ENCODE measurements at regions not wholly inside any gene's neighbourhood (a gene's known extent, or its start where the extent isn't known, plus 50 kb on each side); places are given as distances from the start of the nearest gene placed in this dataset.

- Histone ChIP-seq H3K9me3 (ENCODE audit: low read depth) (no peaks in the 10 kb centered on the region), H3K4me3 (no peak overlapping the region), H3K4me2 (no peak overlapping the region), H3K9ac (no peak overlapping the region), H3K36me3 (no peaks in the 10 kb centered on the region), H3K27ac (no peak overlapping the region), H3K79me2 (ENCODE audit: low read depth) (no peaks in the 10 kb centered on the region), H4K20me1 (ENCODE audit: low read depth) (no peaks in the 10 kb centered on the region), H3K27me3 (no peaks in the 10 kb centered on the region), H3K4me1 (no peaks in the 10 kb centered on the region), H3F3A (ENCODE audit: low read depth) (no peaks in the 10 kb centered on the region), H2AFZ (replicated peaks) (no peak overlapping the region)
- H3K36me3 Mint-ChIP-seq: no peaks in the 10 kb centered on the region
- peaks cover 7% of the 10 kb centered on the region for H3K4me1 Mint-ChIP-seq
- H3K4me3 Mint-ChIP-seq: no peak overlapping the region
- no peak overlapping the region for H3K27ac Mint-ChIP-seq
- no peak for DNase-seq (ENCODE audit: low spot score)
- TF ChIP-seq EZH2phosphoT487 (IDR thresholded peaks at IDR 0.05) (no peak), EZH2 (IDR thresholded peaks at IDR 0.05) (no peak), CTCF (IDR thresholded peaks at IDR 0.05) (no peak)
- peaks cover 4% of the 10 kb centered on the region for H3K27me3 Mint-ChIP-seq (ENCODE audit: insufficient read depth, low read depth)
- peaks cover 3% of the 10 kb centered on the region for H3K9me3 Mint-ChIP-seq
These were observed 201.2 kb downstream of the CMPK2 start for GRCh38 chr2:6664332-6665061.

GRCh38 chr2:6665093-6666045 is 200.3 kb downstream of the CMPK2 start:
- H3K9me3 Mint-ChIP-seq: peaks cover 3% of the 10 kb centered on the region
- H3K79me2 ChIP-seq (ENCODE audit: low read depth): no peaks in the 10 kb centered on the region
- H3K27ac Mint-ChIP-seq: peak overlapping the region; percentile 11
- H3K27ac ChIP-seq: no peak overlapping the region
- no peak overlapping the region for H3K4me3 Mint-ChIP-seq
- H3K36me3 ChIP-seq: no peaks in the 10 kb centered on the region
- no peaks in the 10 kb centered on the region for H3K4me1 ChIP-seq
- no peak overlapping the region for H3K4me2 ChIP-seq
- peaks cover 2% of the 10 kb centered on the region for H3K27me3 Mint-ChIP-seq (ENCODE audit: insufficient read depth, low read depth)
- H3F3A ChIP-seq (ENCODE audit: low read depth): no peaks in the 10 kb centered on the region
- H3K4me3 ChIP-seq: no peak overlapping the region
- no peaks in the 10 kb centered on the region for H3K9me3 ChIP-seq (ENCODE audit: low read depth)
- no peak for DNase-seq (ENCODE audit: low spot score)
- H2AFZ ChIP-seq (replicated peaks): no peak overlapping the region
- H3K27me3 ChIP-seq: no peaks in the 10 kb centered on the region
- no peak overlapping the region for H3K9ac ChIP-seq
- TF ChIP-seq CTCF (IDR thresholded peaks at IDR 0.05) (no peak), EZH2phosphoT487 (IDR thresholded peaks at IDR 0.05) (no peak), EZH2 (IDR thresholded peaks at IDR 0.05) (no peak)
- peaks cover 7% of the 10 kb centered on the region for H3K4me1 Mint-ChIP-seq
- H3K36me3 Mint-ChIP-seq: no peaks in the 10 kb centered on the region
- no peaks in the 10 kb centered on the region for H4K20me1 ChIP-seq (ENCODE audit: low read depth)

- Histone ChIP-seq H3K4me3 (no peak overlapping the region), H3F3A (ENCODE audit: low read depth) (no peaks in the 10 kb centered on the region), H4K20me1 (ENCODE audit: low read depth) (no peaks in the 10 kb centered on the region), H3K4me2 (no peak overlapping the region), H3K79me2 (ENCODE audit: low read depth) (no peaks in the 10 kb centered on the region), H3K36me3 (no peaks in the 10 kb centered on the region), H3K27me3 (no peaks in the 10 kb centered on the region), H3K4me1 (no peaks in the 10 kb centered on the region), H2AFZ (replicated peaks) (no peak overlapping the region), H3K9me3 (ENCODE audit: low read depth) (no peaks in the 10 kb centered on the region), H3K9ac (no peak overlapping the region), H3K27ac (no peak overlapping the region)
- Mint-ChIP-seq H3K27ac (no peak overlapping the region), H3K9me3 (peaks cover 3% of the 10 kb centered on the region), H3K27me3 (ENCODE audit: insufficient read depth, low read depth) (peaks cover 5% of the 10 kb centered on the region), H3K4me1 (peaks cover 7% of the 10 kb centered on the region), H3K36me3 (no peaks in the 10 kb centered on the region), H3K4me3 (no peak overlapping the region)
- TF ChIP-seq CTCF (IDR thresholded peaks at IDR 0.05): no peak
- TF ChIP-seq EZH2phosphoT487 (IDR thresholded peaks at IDR 0.05): no peak
- TF ChIP-seq EZH2 (IDR thresholded peaks at IDR 0.05): no peak
- no peak for DNase-seq (ENCODE audit: low spot score)
These were observed 198.4 kb downstream of the CMPK2 start for GRCh38 chr2:6667326-6667725.

Data from neural progenitor cell (in vitro differentiated cells).